Ishikawa (cell line): ENCODE measurements at regions not wholly inside any gene's neighbourhood (a gene's known extent, or its start where the extent isn't known, plus 50 kb on each side); places are given as distances from the start of the nearest gene placed in this dataset.

Experiments used
- CEBPB ChIP-seq: IDR thresholded peaks from 2 replicates; pipeline ENCODE4 v1.6.1; 2012
- CREB1 ChIP-seq: IDR thresholded peaks from 2 replicates; pipeline ENCODE4 v1.6.1; 2012; ENCODE audit warnings: low read depth
- EGR1 ChIP-seq: IDR thresholded peaks from 2 replicates; pipeline ENCODE4 v1.6.1; 2012
- EP300 ChIP-seq: IDR thresholded peaks from 2 replicates; pipeline ENCODE4 v1.6.1; 2012; ENCODE audit warnings: borderline replicate concordance
- FOXM1 ChIP-seq: IDR thresholded peaks from 2 replicates; pipeline ENCODE4 v1.6.1; 2012; ENCODE audit warnings: low read depth, borderline replicate concordance
- NFIC ChIP-seq: IDR thresholded peaks from 2 replicates; pipeline ENCODE4 v1.6.1; 2012
- RAD21 ChIP-seq: IDR thresholded peaks from 2 replicates; pipeline ENCODE4 v1.6.1; 2012; ENCODE audit warnings: low read depth
- TAF1 ChIP-seq: IDR thresholded peaks from 2 replicates; pipeline ENCODE4 v1.6.1; 2012; ENCODE audit warnings: low read depth, mild to moderate bottlenecking
- TCF12 ChIP-seq: IDR thresholded peaks from 2 replicates; pipeline ENCODE4 v1.6.1; 2012; ENCODE audit warnings: low read depth
- TEAD4 ChIP-seq: IDR thresholded peaks from 2 replicates; pipeline ENCODE4 v1.6.1; 2012
- YY1 ChIP-seq: IDR thresholded peaks from 2 replicates; pipeline ENCODE4 v1.6.1; 2012; ENCODE audit warnings: low read depth
- ZBTB7A ChIP-seq: IDR thresholded peaks from 2 replicates; pipeline ENCODE4 v1.6.1; 2012; ENCODE audit warnings: low read depth
- TF ChIP-seq, protein P1 (sequence below): IDR thresholded peaks from 2 replicates; pipeline ENCODE4 v1.6.1; 2012
- TF ChIP-seq, protein P2 (sequence below): IDR thresholded peaks from 2 replicates; pipeline ENCODE4 v1.6.1; 2012
- TF ChIP-seq, protein P3 (sequence below): IDR thresholded peaks from 2 replicates; pipeline ENCODE4 v1.6.1; 2012; ENCODE audit warnings: low read depth, mild to moderate bottlenecking

DNA sequence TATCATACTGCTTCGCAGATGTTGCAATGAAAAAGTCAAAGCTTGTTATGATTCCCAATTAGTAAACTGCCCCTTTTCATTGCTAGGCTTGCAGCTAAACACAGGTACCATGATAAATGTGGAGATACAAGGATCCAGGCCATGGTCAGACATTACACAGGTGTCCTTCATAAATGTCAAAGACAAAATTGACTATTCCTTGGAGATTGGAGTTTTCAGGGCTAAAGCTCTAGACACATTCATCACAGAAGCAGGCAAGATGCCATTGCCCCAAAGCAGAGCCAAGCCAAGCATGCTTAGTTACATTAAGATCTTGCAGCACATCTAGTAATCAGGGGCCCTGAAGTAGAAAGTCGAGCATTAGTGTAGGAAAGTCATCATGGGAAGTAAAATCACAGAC lies 111.3 kb upstream of the INTU start:
- TF ChIP-seq TAF1 (no peak), TCF12 (no peak), RAD21 (no peak), ZBTB7A (no peak)
- TF ChIP-seq, protein P1, sequence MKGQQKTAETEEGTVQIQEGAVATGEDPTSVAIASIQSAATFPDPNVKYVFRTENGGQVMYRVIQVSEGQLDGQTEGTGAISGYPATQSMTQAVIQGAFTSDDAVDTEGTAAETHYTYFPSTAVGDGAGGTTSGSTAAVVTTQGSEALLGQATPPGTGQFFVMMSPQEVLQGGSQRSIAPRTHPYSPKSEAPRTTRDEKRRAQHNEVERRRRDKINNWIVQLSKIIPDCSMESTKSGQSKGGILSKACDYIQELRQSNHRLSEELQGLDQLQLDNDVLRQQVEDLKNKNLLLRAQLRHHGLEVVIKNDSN = no peak

DNA sequence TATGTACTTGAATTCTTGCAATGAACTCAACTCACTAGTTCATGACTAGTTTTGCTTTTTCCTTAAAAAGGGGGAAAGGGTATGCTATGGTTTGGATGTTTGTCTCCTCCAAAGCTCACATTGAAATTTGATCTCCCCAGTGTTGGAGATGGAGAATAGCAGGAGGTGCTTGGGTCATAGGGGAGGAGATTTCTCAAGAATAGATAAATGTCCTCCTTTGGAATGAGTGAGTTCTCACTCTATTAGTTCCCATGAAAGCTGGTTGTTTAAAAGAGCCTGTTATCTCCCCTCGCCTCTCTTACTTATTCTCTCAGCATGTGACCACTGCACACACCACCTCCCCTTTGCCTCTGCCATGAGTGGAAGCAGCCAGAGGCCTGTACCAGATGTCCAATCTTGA lies 109.4 kb upstream of the INTU start:
- TF ChIP-seq FOXM1 (no peak), EP300 (no peak), YY1 (no peak), TCF12 (no peak), RAD21 (no peak), NFIC (no peak), TEAD4 (no peak), CEBPB (no peak), EGR1 (no peak), TAF1 (no peak), CREB1 (no peak), ZBTB7A (no peak)
- TF ChIP-seq, protein P1 = no peak
- TF ChIP-seq, protein P2, sequence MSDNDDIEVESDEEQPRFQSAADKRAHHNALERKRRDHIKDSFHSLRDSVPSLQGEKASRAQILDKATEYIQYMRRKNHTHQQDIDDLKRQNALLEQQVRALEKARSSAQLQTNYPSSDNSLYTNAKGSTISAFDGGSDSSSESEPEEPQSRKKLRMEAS = no peak
- TF ChIP-seq, protein P3, sequence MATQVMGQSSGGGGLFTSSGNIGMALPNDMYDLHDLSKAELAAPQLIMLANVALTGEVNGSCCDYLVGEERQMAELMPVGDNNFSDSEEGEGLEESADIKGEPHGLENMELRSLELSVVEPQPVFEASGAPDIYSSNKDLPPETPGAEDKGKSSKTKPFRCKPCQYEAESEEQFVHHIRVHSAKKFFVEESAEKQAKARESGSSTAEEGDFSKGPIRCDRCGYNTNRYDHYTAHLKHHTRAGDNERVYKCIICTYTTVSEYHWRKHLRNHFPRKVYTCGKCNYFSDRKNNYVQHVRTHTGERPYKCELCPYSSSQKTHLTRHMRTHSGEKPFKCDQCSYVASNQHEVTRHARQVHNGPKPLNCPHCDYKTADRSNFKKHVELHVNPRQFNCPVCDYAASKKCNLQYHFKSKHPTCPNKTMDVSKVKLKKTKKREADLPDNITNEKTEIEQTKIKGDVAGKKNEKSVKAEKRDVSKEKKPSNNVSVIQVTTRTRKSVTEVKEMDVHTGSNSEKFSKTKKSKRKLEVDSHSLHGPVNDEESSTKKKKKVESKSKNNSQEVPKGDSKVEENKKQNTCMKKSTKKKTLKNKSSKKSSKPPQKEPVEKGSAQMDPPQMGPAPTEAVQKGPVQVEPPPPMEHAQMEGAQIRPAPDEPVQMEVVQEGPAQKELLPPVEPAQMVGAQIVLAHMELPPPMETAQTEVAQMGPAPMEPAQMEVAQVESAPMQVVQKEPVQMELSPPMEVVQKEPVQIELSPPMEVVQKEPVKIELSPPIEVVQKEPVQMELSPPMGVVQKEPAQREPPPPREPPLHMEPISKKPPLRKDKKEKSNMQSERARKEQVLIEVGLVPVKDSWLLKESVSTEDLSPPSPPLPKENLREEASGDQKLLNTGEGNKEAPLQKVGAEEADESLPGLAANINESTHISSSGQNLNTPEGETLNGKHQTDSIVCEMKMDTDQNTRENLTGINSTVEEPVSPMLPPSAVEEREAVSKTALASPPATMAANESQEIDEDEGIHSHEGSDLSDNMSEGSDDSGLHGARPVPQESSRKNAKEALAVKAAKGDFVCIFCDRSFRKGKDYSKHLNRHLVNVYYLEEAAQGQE = no peak

DNA sequence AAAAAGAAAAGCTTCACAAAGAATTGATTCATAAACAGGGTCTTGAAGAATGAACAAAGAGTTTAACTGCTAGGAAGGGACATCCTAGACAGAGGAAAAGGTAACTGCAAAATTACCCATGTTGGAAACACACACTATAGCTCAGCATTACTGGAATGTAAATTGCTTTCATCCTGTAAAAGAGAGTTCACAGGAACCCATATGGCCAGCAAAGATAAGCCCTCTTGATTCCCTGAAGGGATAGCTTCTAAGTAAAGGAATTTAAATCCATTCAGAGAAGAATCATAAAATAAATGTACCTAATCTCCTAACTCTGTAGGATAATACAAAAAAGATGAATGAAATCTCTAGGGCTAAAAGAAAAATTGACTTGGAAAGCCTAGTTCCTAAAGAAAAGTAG lies 107.1 kb upstream of the INTU start:
- TF ChIP-seq, protein P2 = no peak
- TF ChIP-seq RAD21 (no peak), FOXM1 (no peak), CREB1 (no peak), EP300 (no peak), YY1 (no peak), EGR1 (no peak)
- TF ChIP-seq, protein P3 = no peak

DNA sequence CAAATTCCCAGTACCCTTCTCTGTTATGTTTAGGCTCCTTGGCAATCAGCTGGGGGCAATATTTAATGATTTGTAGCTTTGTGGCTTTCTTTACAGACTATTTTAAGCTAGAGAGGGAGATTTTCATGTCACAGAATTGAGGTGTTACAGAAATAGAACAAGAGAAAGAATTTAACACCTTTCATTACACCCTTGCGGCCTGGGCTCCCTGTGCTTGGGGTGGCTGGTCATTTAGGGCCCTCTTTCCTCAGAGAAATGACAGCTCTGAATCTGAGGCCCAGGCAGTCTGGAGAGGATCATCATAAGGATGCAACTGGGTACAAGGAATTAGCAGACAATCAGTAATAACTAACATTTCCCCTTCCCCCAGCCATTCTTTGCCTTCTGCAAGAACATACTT lies 104.5 kb upstream of the INTU start:
- TF ChIP-seq RAD21 (no peak), YY1 (no peak), FOXM1 (no peak)
- TF ChIP-seq, protein P1 = no peak

DNA sequence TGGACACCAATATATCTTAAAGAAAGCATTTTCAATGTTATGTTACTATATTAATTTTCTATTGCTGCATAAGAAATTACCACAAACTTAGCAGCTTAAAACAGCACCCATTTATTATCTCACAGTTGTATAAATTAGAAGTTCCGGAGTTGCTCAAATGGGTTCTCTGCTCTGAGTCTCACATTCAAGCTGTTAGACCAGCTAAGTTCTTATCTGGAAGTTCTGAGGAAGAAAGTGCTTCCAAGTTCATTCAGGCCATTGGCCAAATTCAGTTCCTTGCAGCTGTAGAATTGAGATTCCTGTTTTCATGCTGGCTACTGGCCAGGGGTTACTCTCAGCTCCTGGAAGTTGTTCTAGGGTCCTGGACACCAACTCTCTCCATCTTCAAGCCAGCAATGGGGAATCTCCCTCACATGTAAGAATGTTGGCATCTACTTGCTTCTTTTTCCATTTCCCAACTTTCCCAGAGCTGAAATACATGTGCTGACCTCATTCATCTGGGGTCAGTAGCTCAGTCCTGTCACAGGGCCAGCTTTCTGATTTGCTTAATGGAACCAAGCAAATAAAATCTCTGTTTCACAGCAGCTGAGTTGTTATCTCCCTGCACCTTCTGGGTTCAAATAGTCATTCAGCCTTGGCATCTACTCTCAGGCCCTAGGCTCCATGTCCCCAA lies 99.6 kb upstream of the INTU start:
- TF ChIP-seq YY1 = no peak
- TF ChIP-seq, protein P3 = no peak
- TF ChIP-seq EGR1 = no peak
- no peak for TF ChIP-seq TEAD4
- TF ChIP-seq CREB1 = no peak
- TF ChIP-seq NFIC = no peak
- no peak for TF ChIP-seq ZBTB7A
- TF ChIP-seq EP300 = no peak
- TF ChIP-seq, protein P2 = no peak
- TF ChIP-seq TAF1 = no peak
- no peak for TF ChIP-seq RAD21
- TF ChIP-seq, protein P1 = no peak
- no peak for TF ChIP-seq FOXM1
- TF ChIP-seq TCF12 = no peak
- TF ChIP-seq CEBPB = no peak
